Fibroblast of lung (primary cell): ENCODE measurements at regions not wholly inside any gene's neighbourhood (a gene's known extent, or its start where the extent isn't known, plus 50 kb on each side); places are given as distances from the start of the nearest gene placed in this dataset.

Experiments used
- DNase-seq, 2 donors: peaks; one replicate each; pipeline versions ENCODE4 v3.0.0 to v3.0.0-alpha.2; 2010; ENCODE audit warnings: low read depth in 2 of 2
- H2AFZ ChIP-seq: 2 replicates; pipeline ENCODE4 v1.5.1; 2012; ENCODE audit warnings: low read length, control low read depth, inconsistent platforms
- H3K27ac ChIP-seq: 2 replicates; pipeline ENCODE4 v1.5.1; 2011; ENCODE audit warnings: low read length, control low read depth; ENCODE audit not compliant: insufficient read depth
- H3K27me3 ChIP-seq: 2 replicates; pipeline ENCODE4 v1.5.1; 2011; ENCODE audit warnings: mild to moderate bottlenecking, low read length; ENCODE audit not compliant: control insufficient read depth, insufficient read depth
- H3K36me3 ChIP-seq: 2 replicates; pipeline ENCODE4 v1.5.1; 2011; ENCODE audit warnings: low read length; ENCODE audit not compliant: control insufficient read depth, insufficient read depth
- H3K4me1 ChIP-seq: 2 replicates; pipeline ENCODE4 v1.5.1; 2011; ENCODE audit warnings: low read length; ENCODE audit not compliant: control insufficient read depth, insufficient read depth; ENCODE audit errors: extremely low read depth
- H3K4me2 ChIP-seq: 2 replicates; pipeline ENCODE4 v1.5.1; 2011; ENCODE audit warnings: low read length, control low read depth; ENCODE audit not compliant: insufficient read depth; ENCODE audit errors: extremely low read depth
- H3K4me3 ChIP-seq, 4 experiments: fragments of 200-600 bp in 1 of 4; sonication (generic) in 1 of 4; replicated peaks in 1 of 4; 2 replicates each; pipeline ENCODE4 v1.5.1; 2011 to 2016; ENCODE audit warnings: low read length in 4 of 4, low read depth in 3 of 4, mild to moderate bottlenecking in 3 of 4, control low read depth in 2 of 4, inconsistent platforms in 1 of 4, mixed read lengths in 1 of 4; ENCODE audit not compliant: insufficient read depth in 1 of 4; ENCODE audit errors: control extremely low read depth in 1 of 4
- H3K79me2 ChIP-seq: 2 replicates; pipeline ENCODE4 v1.5.1; 2012; ENCODE audit warnings: mild to moderate bottlenecking, low read length, inconsistent platforms; ENCODE audit not compliant: control insufficient read depth, insufficient read depth
- H3K9ac ChIP-seq: 2 replicates; pipeline ENCODE4 v1.5.1; 2011; ENCODE audit warnings: mild to moderate bottlenecking, low read length, control low read depth; ENCODE audit not compliant: insufficient read depth
- H3K9me3 ChIP-seq: 2 replicates; pipeline ENCODE4 v1.5.1; 2012; ENCODE audit warnings: low read depth, low read length; ENCODE audit not compliant: control insufficient read depth, insufficient read depth
- H4K20me1 ChIP-seq: 2 replicates; pipeline ENCODE4 v1.5.1; 2011; ENCODE audit warnings: low read length; ENCODE audit not compliant: control insufficient read depth, insufficient read depth; ENCODE audit errors: extremely low read depth
- CTCF ChIP-seq, 2 donors: IDR thresholded peaks in 1 of 2; conservative IDR thresholded peaks in 1 of 2; 1 replicate in 1 of 2; 2 replicates in 1 of 2; pipeline ENCODE4 v1.5.1; 2011 to 2012; ENCODE audit warnings: low read length in 2 of 2, control low read depth in 1 of 2, inconsistent platforms in 1 of 2, low read depth in 1 of 2, mild to moderate bottlenecking in 1 of 2
- EZH2 ChIP-seq: IDR thresholded peaks from 2 replicates; pipeline ENCODE4 v1.5.1; 2012; ENCODE audit warnings: low read length, control low read depth, mild to moderate bottlenecking; ENCODE audit errors: missing control alignments

GRCh38 chr12:127583041-127583440, 683.9 kb upstream of the TMEM132C start:
- H3K79me2 ChIP-seq, result no peaks in the 10 kb centered on the region
- no peaks in the 10 kb centered on the region for H4K20me1 ChIP-seq
- no peaks in the 10 kb centered on the region for H3K27me3 ChIP-seq
- no peak overlapping the region for H3K27ac ChIP-seq
- DNase-seq, result no peak
- no peaks in the 10 kb centered on the region for H3K9me3 ChIP-seq
- no peaks in the 10 kb centered on the region for H3K36me3 ChIP-seq
- H3K4me2 ChIP-seq, result no peak overlapping the region
- H3K4me3 ChIP-seq, result no peak overlapping the region
- H3K4me1 ChIP-seq, result no peaks in the 10 kb centered on the region
- no peak for TF ChIP-seq CTCF (conservative IDR thresholded peaks at IDR 0.05 in 1 of 2, IDR thresholded peaks at IDR 0.05 in 1 of 2; ENCODE audit: low read depth in 1 of 2, low read length in 2 of 2)
- H3K9ac ChIP-seq, result no peak overlapping the region
- H2AFZ ChIP-seq, result no peak overlapping the region

- no peak overlapping the region for H3K4me2 ChIP-seq
- H3K9ac ChIP-seq, result no peak overlapping the region
- H3K4me3 ChIP-seq, result no peak overlapping the region
- no peaks in the 10 kb centered on the region for H3K79me2 ChIP-seq
- no peaks in the 10 kb centered on the region for H3K36me3 ChIP-seq
- H3K27ac ChIP-seq, result no peak overlapping the region
- no peaks in the 10 kb centered on the region for H3K9me3 ChIP-seq
- peak; percentile 76 to 98 for DNase-seq
- H3K27me3 ChIP-seq, result no peaks in the 10 kb centered on the region
- H2AFZ ChIP-seq, result no peak overlapping the region
- TF ChIP-seq CTCF (conservative IDR thresholded peaks at IDR 0.05 in 1 of 2, IDR thresholded peaks at IDR 0.05 in 1 of 2; ENCODE audit: low read depth in 1 of 2, low read length in 2 of 2) (no peak), EZH2 (no peak)
- no peaks in the 10 kb centered on the region for H4K20me1 ChIP-seq
- H3K4me1 ChIP-seq, result no peaks in the 10 kb centered on the region
Measured at GRCh38 chr12:127588249-127588648, 678.7 kb upstream of the TMEM132C start.

GRCh38 chr12:127589541-127589940, 677.4 kb upstream of the TMEM132C start:
- H3K4me1 ChIP-seq, result no peaks in the 10 kb centered on the region
- H3K36me3 ChIP-seq, result no peaks in the 10 kb centered on the region
- no peaks in the 10 kb centered on the region for H3K9me3 ChIP-seq
- H3K27ac ChIP-seq, result no peak overlapping the region
- H3K27me3 ChIP-seq, result no peaks in the 10 kb centered on the region
- no peak for DNase-seq
- TF ChIP-seq CTCF (conservative IDR thresholded peaks at IDR 0.05 in 1 of 2, IDR thresholded peaks at IDR 0.05 in 1 of 2; ENCODE audit: low read depth in 1 of 2, low read length in 2 of 2), result no peak
- no peak overlapping the region for H3K9ac ChIP-seq
- H3K79me2 ChIP-seq, result no peaks in the 10 kb centered on the region
- no peaks in the 10 kb centered on the region for H4K20me1 ChIP-seq
- H2AFZ ChIP-seq, result no peak overlapping the region
- no peak overlapping the region for H3K4me3 ChIP-seq
- no peak overlapping the region for H3K4me2 ChIP-seq
